Fibroblast of skin of scalp (primary cell): ENCODE measurements at regions not wholly inside any gene's neighbourhood (a gene's known extent, or its start where the extent isn't known, plus 50 kb on each side); places are given as distances from the start of the nearest gene placed in this dataset.
"Not testable (repeated sequence)": the region's sequence is repeated elsewhere in the genome, so short reads cannot be mapped to it uniquely, and the experiment has no call there.

ENCODE experiments used
- DNase-seq: peaks from one replicate; pipeline ENCODE4 v3.0.0-alpha.2; 2013

DNA sequence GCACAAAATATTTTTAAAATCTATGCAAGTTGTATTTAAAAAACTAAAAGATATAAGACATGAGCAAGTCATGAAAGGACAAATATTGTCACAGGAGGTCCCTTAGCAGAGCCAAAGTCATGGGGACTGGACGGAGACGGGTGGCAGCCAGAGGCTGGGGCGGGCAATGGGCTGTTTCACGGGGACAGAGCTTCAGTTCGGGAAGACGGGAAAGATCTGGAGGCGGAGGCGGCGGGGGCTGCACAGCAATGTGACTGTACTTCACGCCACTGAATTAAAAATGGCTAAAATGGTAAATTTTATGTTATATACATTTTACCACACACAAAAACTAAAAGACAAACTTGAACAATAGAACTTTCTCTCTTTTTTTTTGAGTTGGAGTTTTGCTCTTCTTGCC, 60.0 kb upstream of the METRNL start:
- no peak for DNase-seq

- no peak for DNase-seq
Measured at GRCh38 chr17:83024218-83024971, 55.0 kb upstream of the METRNL start.

DNA sequence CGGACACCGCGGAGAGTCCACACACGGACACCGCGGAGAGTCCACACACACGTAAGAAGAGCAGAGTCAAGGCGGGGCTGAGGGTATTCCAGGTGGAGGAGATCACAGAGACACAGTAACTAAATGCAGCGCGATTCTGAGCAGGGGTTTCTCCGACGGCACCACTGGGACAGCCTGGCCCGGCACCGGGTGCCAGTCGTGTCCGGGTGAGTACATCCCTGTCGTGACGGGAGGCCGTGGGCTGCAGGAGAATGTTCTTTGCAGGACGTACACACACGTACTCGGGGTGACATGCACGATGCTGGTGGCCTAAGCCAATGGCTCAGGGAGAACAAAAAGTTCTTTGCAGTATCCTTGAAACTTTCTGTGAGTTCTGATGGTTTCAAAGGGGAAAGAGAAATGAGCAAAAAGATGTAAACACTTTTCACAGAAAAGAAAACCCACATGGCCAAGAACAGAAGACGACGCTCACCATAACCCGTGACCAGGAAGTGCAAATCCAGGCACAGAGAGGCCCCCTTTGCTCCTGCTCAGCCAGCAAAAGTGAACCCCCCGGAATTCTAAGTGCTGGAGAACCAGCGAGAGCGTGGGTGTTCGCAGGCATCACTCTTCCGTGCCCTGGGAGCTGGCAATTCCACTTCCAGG, 53.7 kb upstream of the METRNL start:
- DNase-seq: no peak

GRCh38 chr17:83026311-83026811, 53.0 kb upstream of the METRNL start:
- no peak for DNase-seq

DNA sequence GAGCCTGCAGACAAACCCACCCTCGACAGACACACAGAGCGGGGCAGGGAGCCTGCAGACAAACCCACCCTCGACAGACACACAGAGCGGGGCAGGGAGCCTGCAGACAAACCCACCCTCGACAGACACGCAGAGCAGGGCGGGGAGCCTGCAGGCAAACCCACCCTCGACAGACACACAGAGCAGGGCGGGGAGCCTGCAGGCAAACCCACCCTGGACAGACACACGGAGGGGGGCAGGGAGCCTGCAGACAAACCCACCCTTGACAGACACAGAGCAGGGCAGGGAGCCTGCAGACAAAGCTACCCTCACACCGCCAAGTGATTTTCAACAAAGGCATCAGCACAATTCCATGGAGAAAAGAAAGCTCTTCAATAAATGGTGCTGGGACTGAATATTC, 52.5 kb upstream of the METRNL start:
- DNase-seq: not testable (repeated sequence)

GRCh38 chr17:83028851-83029250, 50.6 kb upstream of the METRNL start:
- DNase-seq: no peak

- no peak for DNase-seq
Measured at GRCh38 chr17:83029571-83029970, 49.8 kb upstream of the METRNL start.
